SK-N-SH treated with all-trans-retinoic acid at 6 μM for 48 hours (cell line): ENCODE measurements at regions not wholly inside any gene's neighbourhood (a gene's known extent, or its start where the extent isn't known, plus 50 kb on each side); places are given as distances from the start of the nearest gene placed in this dataset.

Source experiments
- GLIS3 ChIP-seq: fragments of 250-450 bp; sonication (Bioruptor Pico); IDR thresholded peaks from 2 replicates; pipeline ENCODE4 v1.5.0; 2020; ENCODE audit warnings: mild to moderate bottlenecking, moderate library complexity
- PATZ1 ChIP-seq: fragments of 250-450 bp; sonication (Bioruptor Pico); IDR thresholded peaks from 2 replicates; pipeline ENCODE4 v1.8.0; 2020; ENCODE audit warnings: mild to moderate bottlenecking, moderate library complexity, borderline replicate concordance
- POU6F1 ChIP-seq: fragments of 250-450 bp; sonication (Bioruptor Pico); IDR thresholded peaks from 2 replicates; pipeline ENCODE4 v1.8.0; 2021; ENCODE audit warnings: low read depth, mild to moderate bottlenecking, moderate library complexity, borderline replicate concordance
- RARB ChIP-seq: fragments of 250-450 bp; sonication (Bioruptor Pico); IDR thresholded peaks from 2 replicates; pipeline ENCODE4 v1.8.0; 2021; ENCODE audit warnings: mild to moderate bottlenecking, moderate library complexity
- SNAI2 ChIP-seq: fragments of 250-450 bp; sonication (Bioruptor Pico); IDR thresholded peaks from 2 replicates; pipeline ENCODE4 v1.5.0; 2020; ENCODE audit warnings: mild to moderate bottlenecking, moderate library complexity
- ZFP3 ChIP-seq: fragments of 250-450 bp; sonication (Bioruptor Pico); IDR thresholded peaks from 2 replicates; pipeline ENCODE4 v1.5.0; 2020; ENCODE audit warnings: mild to moderate bottlenecking, moderate library complexity
- ZNF565 ChIP-seq: fragments of 450-650 bp; formaldehyde crosslinking; conservative IDR thresholded peaks from 2 replicates; pipeline ENCODE4 v1.5.0; 2020; ENCODE audit warnings: low read depth, mild to moderate bottlenecking, moderate library complexity
- ZNF70 ChIP-seq: fragments of 450-650 bp; formaldehyde crosslinking; IDR thresholded peaks from 2 replicates; pipeline ENCODE4 v1.5.0; 2020; ENCODE audit warnings: mild to moderate bottlenecking, moderate library complexity
- ZNF8 ChIP-seq: fragments of 450-650 bp; formaldehyde crosslinking; IDR thresholded peaks from 2 replicates; pipeline ENCODE4 v1.5.0; 2020; ENCODE audit warnings: mild to moderate bottlenecking, moderate library complexity

- TF ChIP-seq GLIS3 (CRISPR knock-in tag) (no peak), ZFP3 (CRISPR knock-in tag) (no peak), ZNF70 (CRISPR knock-in tag) (no peak), ZNF8 (no peak), PATZ1 (CRISPR knock-in tag) (no peak), SNAI2 (CRISPR knock-in tag) (no peak), ZNF565 (no peak), POU6F1 (CRISPR knock-in tag) (no peak), RARB (CRISPR knock-in tag) (no peak)
These were observed 202.3 kb upstream of the FSTL5 start for GRCh38 chr4:162366146-162366545.
